ENCODE measurements at regions not wholly inside any gene's neighbourhood (a gene's known extent, or its start where the extent isn't known, plus 50 kb on each side); places are given as distances from the start of the nearest gene placed in this dataset.
"Not testable (repeated sequence)": the region's sequence is repeated elsewhere in the genome, so short reads cannot be mapped to it uniquely, and the experiment has no call there.

- H3K4me1 ChIP-seq: no peaks in the 10 kb centered on the region
- no peak overlapping the region for H3K4me3 ChIP-seq
- no peaks in the 10 kb centered on the region for H3K36me3 ChIP-seq
- no peaks in the 10 kb centered on the region for H3K9me3 ChIP-seq
- TF ChIP-seq POLR2AphosphoS5 (IDR thresholded peaks at IDR 0.05) (no peak), EP300 (IDR thresholded peaks at IDR 0.05) (no peak), CTCF (IDR thresholded peaks at IDR 0.05) (no peak), POLR2A (IDR thresholded peaks at IDR 0.05; ENCODE audit: low read depth) (no peak)
- intact Hi-C loops (cut with DNase I): no loop called here
- WGBS: 81% methylated on average over 1 of the region's 1 CpG
- DNase-seq (ENCODE audit: extremely low spot score): no peak
- H3K27ac ChIP-seq (replicated peaks in 1 of 4): no peak overlapping the region
- H3K27me3 ChIP-seq: peaks cover 0 to 4% (median 0%) of the 10 kb centered on the region in 4 donors
Measured at GRCh38 chr11:42786981-42787380, 524.8 kb upstream of the API5 start.

- intact Hi-C loops (cut with DNase I); H3K4me3 ChIP-seq; H3K27ac ChIP-seq (replicated peaks in 1 of 4); H3K4me1 ChIP-seq; H3K36me3 ChIP-seq; DNase-seq (ENCODE audit: extremely low spot score); H3K27me3 ChIP-seq; H3K9me3 ChIP-seq: not testable (repeated sequence)
- 93% methylated on average over 2 of the region's 2 CpGs for WGBS
Measured at GRCh38 chr11:42795483-42795882, 516.3 kb upstream of the API5 start.

GRCh38 chr11:42800041-42800440 is 511.8 kb upstream of the API5 start:
- TF ChIP-seq CTCF (IDR thresholded peaks at IDR 0.05) (no peak), EP300 (IDR thresholded peaks at IDR 0.05) (no peak), POLR2AphosphoS5 (IDR thresholded peaks at IDR 0.05) (no peak)
- no peaks in the 10 kb centered on the region for H3K9me3 ChIP-seq
- DNase-seq (ENCODE audit: extremely low spot score): no peak
- WGBS: 96% methylated on average over 4 of the region's 4 CpGs
- no peaks in the 10 kb centered on the region for H3K4me1 ChIP-seq
- intact Hi-C loops (cut with DNase I): no loop called here
- no peak overlapping the region for H3K4me3 ChIP-seq
- H3K27ac ChIP-seq (replicated peaks in 1 of 4): no peak overlapping the region
- no peaks in the 10 kb centered on the region for H3K27me3 ChIP-seq
- H3K36me3 ChIP-seq: no peaks in the 10 kb centered on the region

GRCh38 chr11:42802201-42802899 is 509.4 kb upstream of the API5 start:
- TF ChIP-seq POLR2AphosphoS5 (IDR thresholded peaks at IDR 0.05): no peak
- no peak for TF ChIP-seq POLR2A (IDR thresholded peaks at IDR 0.05; ENCODE audit: low read depth)
- no peak for TF ChIP-seq CTCF (IDR thresholded peaks at IDR 0.05)
- no peak for TF ChIP-seq EP300 (IDR thresholded peaks at IDR 0.05)
- 36% methylated on average over 6 of the region's 6 CpGs for WGBS
- Histone ChIP-seq H3K9me3 (no peaks in the 10 kb centered on the region), H3K4me3 (no peak overlapping the region), H3K4me1 (no peaks in the 10 kb centered on the region), H3K36me3 (no peaks in the 10 kb centered on the region), H3K27me3 (no peaks in the 10 kb centered on the region), H3K27ac (replicated peaks in 1 of 4) (no peak overlapping the region)
- intact Hi-C loops (cut with DNase I): no loop called here
- no peak for DNase-seq (ENCODE audit: extremely low spot score)

- Histone ChIP-seq H3K9me3 (no peaks in the 10 kb centered on the region), H3K27ac (replicated peaks in 1 of 4) (no peak overlapping the region), H3K4me1 (no peaks in the 10 kb centered on the region), H3K27me3 (no peaks in the 10 kb centered on the region), H3K36me3 (no peaks in the 10 kb centered on the region), H3K4me3 (no peak overlapping the region)
- no peak for TF ChIP-seq CTCF (IDR thresholded peaks at IDR 0.05)
- TF ChIP-seq POLR2AphosphoS5 (IDR thresholded peaks at IDR 0.05): no peak
- TF ChIP-seq POLR2A (IDR thresholded peaks at IDR 0.05; ENCODE audit: low read depth): no peak
- TF ChIP-seq EP300 (IDR thresholded peaks at IDR 0.05): no peak
- intact Hi-C loops (cut with DNase I): no loop called here
- 42% methylated on average over 2 of the region's 2 CpGs for WGBS
- no peak for DNase-seq (ENCODE audit: extremely low spot score)
Measured at GRCh38 chr11:42806191-42806590, 505.6 kb upstream of the API5 start.

Data from esophagus muscularis mucosa (tissue), 4 donors.